HT-29 (cell line): ENCODE measurements at regions not wholly inside any gene's neighbourhood (a gene's known extent, or its start where the extent isn't known, plus 50 kb on each side); places are given as distances from the start of the nearest gene placed in this dataset.
"Not testable (repeated sequence)": the region's sequence is repeated elsewhere in the genome, so short reads cannot be mapped to it uniquely, and the experiment has no call there.

Source experiments
- DNase-seq: peaks from one replicate; pipeline ENCODE4 v3.0.0-alpha.2; 2015; ENCODE audit warnings: low spot score

- no peak for DNase-seq
Measured at GRCh38 chr5:89668821-89669220, 740.7 kb downstream of the CETN3 start.

DNA sequence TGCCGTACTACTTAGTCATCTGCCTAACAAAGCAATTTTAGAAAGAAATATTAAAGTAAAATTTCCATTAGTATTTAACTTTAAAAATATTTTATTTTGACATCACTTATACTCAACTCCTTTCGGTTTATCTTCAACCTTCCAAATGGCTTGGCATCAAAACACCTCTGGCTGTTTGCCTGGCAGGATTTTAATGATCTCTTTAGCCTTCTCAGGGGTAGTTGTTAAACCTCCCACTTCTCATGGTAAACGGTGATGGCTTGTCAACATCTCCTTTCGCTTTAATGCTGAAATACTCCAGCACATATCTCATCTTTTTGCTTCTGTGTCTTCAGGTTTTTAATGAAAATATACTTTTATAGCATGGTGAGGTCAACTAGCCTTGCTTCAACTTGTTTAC, 747.1 kb downstream of the CETN3 start:
- no peak for DNase-seq

DNA sequence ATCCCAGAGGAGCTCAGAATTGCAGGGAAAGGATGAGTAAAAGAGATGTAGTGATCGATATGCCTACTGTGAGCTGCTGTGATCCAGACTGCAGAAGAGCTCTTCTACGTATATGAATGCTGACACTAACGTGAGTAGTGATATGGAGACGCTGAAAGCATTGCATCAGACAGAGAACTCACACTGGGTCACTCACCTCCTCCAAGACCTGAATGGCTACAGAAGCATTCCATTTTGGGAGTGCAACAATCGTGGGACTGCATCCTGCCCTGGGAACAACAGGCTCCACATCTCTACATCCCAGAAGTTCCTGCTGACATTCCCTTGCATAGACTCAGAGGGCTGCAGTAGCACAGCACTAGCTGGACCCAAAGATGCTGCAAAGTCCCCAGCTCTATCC, 755.9 kb upstream of the MEF2C start:
- no peak for DNase-seq

GRCh38 chr5:89634176-89634575, 751.2 kb upstream of the MEF2C start:
- DNase-seq: not testable (repeated sequence)

DNA sequence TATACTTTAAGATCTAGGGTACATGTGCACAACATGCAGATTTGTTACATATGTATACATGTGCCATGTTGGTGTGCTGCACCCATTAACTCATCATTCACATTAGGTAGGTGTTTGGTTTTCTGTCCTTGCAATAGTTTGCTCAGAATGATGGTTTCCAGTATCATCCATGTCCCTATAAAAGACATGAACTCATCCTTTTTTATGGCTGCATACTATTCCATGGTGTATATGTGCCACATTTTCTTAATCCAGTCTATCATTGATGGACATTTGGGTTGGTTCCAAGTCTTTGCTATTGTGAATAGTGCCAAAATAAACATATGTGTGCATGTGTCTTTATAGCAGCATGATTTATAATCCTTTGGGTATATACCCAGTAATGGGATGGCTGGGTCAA, 747.1 kb upstream of the MEF2C start:
- DNase-seq: not testable (repeated sequence)

DNA sequence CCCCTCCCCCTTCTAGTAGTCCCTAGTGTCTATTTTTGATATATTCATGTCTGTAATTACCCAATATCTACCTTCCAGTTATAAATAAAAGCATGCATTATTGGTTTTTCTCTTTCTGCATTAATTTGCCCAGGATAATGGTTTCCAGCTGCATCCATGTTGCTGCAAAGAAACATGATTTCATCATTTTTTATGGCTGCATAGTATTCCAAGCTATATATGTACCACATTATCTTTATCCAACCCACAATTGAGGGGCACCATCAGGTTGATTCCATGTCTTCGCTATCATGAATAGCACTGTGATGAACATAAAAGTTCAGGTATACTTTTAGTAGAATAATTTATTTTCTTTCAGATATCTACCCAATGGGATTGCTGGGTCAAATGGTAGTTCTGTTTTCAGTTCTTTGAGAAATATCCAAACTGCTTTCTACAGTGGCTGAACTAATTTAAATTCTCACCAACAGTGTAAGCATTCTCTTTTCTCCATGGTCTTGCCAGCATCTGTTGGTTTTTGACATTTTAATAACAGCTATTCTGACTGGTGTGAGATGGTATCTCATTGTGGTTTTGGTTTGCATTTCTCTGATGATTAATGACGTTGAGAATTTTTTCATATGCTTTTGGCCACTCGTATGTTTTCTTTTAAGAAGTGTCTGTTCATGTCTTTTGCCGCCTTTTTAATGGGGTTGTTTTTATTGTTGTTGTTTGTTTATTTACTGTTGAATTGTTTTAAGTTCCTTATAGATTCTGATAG, 746.1 kb upstream of the MEF2C start:
- DNase-seq: no peak

DNA sequence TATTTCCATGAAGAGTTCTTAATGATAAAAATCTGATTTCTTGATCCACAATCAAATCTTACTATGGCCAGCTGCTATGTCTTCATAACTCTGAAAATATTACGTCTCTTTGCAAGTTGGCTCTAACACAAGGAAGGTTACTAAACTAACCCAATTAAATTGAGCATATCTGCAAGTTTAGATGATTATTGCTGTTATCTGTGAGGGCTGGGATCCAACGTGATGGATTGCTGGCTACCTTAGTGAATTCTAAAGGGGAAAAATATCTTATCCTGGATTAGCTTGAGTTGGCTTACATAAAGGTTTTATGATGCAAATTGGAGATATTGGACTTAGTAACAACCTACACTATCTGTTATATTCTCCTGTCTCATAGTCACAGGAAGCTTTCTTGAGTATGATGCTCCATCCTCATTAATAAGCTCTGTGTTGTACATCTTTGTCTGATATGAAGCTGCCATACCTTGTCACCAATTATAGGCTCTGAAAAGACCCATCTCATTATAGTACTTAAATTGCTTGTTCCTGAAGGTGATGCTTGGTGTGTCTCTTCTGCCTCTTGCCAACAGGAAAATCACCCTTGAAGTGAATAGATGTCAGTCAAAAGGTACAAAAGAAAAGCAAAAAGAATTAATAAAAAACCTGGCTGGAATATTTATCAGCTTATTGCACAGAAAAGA, 733.0 kb upstream of the MEF2C start:
- no peak for DNase-seq

DNA sequence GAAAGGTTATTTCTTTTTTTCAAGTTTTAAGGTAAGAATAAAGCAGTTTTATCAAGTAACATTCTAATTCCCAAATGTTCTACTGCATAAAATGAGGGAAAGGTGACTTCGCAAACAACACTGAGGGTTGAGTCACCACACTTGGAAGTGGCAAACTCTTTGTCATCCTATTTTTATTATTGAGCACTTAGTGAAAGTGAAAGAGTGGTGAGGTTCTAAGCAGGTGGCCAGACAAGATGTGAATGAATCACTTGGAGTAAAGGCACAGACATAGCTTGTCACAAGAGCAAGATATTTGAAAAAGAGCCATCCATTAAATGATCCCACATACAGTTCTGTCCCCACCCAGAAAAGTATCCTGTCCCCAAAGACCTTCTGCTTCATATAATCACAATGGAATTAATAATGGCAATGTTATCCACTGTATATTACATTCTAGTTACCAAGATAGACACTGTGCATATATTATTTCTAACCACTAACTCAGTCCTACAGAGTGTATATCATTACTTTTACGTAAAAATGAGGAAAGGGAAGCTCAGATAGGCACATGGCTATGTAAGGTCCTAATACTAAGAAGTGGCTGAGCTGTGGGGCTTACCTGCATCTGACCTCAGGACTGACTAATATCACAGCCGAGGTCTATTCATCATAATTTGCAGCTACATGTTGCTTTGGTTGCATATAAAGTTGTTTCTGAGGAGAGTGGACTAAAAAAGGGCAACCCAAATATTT, 730.4 kb upstream of the MEF2C start:
- DNase-seq: peak; percentile 55

DNA sequence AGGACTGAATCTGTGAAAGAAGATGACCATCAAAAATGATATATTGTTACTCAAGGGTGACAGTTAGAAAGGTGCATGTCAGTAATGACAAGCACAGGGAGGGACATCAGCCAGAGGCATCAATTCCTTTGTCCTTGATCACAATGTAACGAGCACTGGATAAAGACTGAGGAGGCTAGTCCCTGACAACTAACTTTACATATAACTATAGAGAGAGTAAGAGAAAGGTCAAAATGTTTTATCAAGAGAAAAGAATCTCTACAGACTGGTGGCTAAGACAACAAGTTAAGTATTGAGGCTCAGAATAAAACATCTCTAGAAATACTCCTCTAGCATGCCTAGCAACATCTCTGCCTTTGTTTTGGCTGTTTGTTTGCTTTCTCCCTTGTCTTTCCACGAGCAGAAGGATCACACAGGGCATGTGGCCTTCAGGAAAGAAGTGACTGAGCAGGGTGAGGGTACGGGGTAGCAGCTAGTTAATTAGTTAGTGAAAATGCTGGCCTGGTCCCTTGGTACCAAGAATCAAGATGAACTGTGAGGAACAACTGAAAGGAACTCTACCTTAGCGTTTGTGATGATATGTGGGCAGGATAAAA, 724.1 kb upstream of the MEF2C start:
- DNase-seq: no peak

GRCh38 chr5:89604342-89604741, 721.4 kb upstream of the MEF2C start:
- DNase-seq: no peak

DNA sequence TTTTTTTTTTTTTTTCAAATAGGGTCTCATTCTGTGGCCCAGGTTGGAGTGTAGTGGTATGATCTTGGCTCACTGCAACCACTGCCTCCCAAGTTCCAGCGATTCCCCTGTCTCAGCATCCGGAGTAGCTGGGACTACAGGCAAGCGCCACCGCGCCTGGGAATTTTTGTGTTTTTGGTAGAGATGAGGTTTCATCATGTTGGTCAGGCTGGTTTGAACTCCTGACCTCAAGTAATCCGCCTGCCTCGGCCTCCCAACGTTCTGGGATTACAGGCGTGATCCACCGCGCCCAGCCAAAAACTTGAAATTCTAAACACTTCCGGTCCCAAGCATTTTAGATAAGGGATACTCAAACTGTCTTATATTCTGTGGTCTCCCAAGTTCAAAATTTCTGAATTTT, 718.9 kb upstream of the MEF2C start:
- no peak for DNase-seq

DNA sequence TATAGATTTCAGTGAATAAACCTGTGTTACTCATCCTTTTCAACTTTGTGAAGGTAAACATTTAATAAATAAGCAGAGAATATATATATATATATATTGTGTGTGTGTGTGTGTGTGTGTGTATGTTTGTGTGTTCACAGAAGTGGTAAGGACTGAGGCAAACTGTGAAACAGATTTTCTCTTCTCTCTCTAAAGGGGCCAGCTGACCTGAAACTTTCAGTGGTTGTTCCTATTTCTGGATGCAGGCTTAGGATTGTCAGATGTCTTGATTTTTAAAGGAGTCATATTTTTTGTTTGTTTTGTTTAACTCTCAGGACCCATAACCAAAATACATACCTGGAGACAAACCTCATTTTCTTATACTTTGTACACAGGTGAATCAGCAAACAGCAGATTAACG, 714.9 kb upstream of the MEF2C start:
- no peak for DNase-seq

- no peak for DNase-seq
Measured at GRCh38 chr5:89596821-89597220, 713.8 kb upstream of the MEF2C start.

DNA sequence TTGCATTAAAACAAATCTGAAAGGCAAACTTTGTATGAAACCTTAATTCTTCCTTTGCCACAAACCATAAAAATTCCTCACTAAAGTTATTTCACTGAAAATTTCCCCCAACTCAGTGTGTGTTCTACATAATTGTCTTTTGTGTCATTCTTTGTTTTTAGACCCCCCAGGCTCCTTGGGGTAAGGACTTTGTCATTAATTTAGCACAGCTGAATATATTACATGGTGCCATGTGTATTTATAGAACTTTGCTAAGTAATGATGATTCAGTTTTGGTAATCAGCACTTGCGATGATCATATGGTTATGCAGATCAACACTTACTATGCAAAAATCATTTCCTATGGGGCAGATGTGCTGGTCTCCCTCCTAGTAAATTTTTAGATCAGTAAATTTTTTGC, 712.1 kb upstream of the MEF2C start:
- DNase-seq: no peak

GRCh38 chr5:89584339-89584956, 701.5 kb upstream of the MEF2C start:
- DNase-seq: peak; percentile 35

GRCh38 chr5:89583534-89583933, 700.5 kb upstream of the MEF2C start:
- DNase-seq: no peak

DNA sequence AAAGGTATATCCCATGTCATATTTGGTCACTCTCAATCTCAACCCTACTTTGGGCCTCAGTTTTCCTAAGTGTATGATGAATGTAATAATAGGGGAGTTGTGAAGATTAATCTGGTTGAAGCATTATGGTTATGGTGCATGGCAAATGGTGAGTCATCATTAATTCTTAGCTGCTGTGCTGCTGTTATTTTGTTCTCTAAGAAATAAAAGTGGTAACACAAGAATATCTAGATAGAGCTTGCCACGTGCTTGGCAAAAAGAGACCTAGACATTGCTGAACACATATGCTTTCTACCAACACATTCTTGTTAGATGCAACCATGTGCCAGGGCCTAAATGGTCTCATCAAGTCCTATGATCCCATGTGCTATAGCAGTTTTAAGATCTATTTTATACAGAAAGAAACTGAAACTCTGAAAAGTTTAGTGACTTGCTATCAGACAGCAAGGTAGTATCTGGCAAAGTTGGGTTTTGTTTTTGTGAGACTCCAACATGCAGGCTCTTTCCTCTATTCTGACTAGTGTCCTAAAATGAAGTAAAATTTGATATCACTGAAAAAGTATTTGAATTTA, 699.9 kb upstream of the MEF2C start:
- DNase-seq: no peak

GRCh38 chr5:89580976-89581375, 698.0 kb upstream of the MEF2C start:
- no peak for DNase-seq

GRCh38 chr5:89575319-89575718, 692.3 kb upstream of the MEF2C start:
- no peak for DNase-seq

DNA sequence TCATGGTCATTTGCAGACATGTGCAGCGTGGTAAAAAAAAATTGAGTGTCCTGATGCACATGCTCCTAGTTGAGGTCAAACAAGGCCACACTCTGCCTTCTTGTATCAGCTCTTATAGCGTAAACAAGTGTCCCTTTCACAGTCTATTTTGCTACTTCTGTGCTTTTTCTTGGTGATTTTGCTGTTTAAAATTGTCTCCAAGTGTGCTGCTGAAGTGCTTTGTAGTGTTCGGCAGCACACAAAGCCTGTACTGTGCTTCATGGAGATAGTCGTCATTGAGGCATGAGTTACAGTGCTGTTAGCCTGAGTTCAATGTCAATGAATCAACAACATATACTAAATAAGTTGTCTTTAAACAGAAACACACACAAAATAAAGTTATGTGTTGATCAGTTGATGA, 690.4 kb upstream of the MEF2C start:
- DNase-seq: no peak

DNA sequence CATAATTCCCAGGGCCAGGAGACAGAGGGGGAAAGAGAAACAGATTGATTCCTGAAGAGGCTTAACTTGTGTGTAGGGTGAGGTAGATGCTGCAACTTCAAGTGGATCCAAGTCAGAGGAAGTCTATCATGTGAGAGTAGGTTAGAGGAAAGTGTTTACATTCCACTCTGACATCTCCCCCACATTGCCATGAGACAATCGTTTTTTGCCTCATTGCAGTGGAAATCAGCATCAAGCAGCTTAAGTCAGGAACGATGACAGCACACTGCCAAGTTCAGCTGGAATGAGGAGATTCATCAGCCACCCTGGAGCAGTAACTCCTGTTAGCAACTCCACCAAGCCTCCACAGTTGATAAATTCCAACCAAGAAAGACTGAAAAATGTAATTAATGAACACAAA, 689.7 kb upstream of the MEF2C start:
- no peak for DNase-seq

- DNase-seq: no peak
Measured at GRCh38 chr5:89570557-89570956, 687.6 kb upstream of the MEF2C start.
